GM12878 (cell line): ENCODE measurements at regions not wholly inside any gene's neighbourhood (a gene's known extent, or its start where the extent isn't known, plus 50 kb on each side); places are given as distances from the start of the nearest gene placed in this dataset.

Experiments
- ATAC-seq: fragments of 200-7000 bp; cut with Tn5 transposase; 3 replicates; pipeline ENCODE4 v1.9.1; 2020; ENCODE audit warnings: mild to moderate bottlenecking, moderate library complexity
- BruUV-seq: library from RNA; stranded (reverse); fragments of 400-500 nt; replicated peaks from 2 replicates; lab custom pipeline; 2021; lab: Mats Ljungman, UMichigan
- CTCF ChIA-PET: fragments of 300-600 bp; sonication (Branson Sonifier 250); formaldehyde crosslinking; extraction: SDS; loops from one replicate; lab custom pipeline; 2021; ENCODE audit warnings: inconsistent platforms; lab: Yijun Ruan, JAX
- POLR2A ChIA-PET: fragments of 350-600 bp; formaldehyde crosslinking; extraction: SDS; loops from one replicate; lab custom pipeline; 2021; ENCODE audit warnings: inconsistent platforms; lab: Charles Lee
- RAD21 ChIA-PET: fragments of 300-600 bp; sonication (Branson Sonifier 250); formaldehyde crosslinking; loops from one replicate; lab custom pipeline; 2023; ENCODE audit warnings: antibody characterized with exemption; ENCODE audit not compliant: unreplicated experiment; lab: Charles Lee
- SMC1A ChIA-PET: fragments of 300-600 bp; sonication (Branson Sonifier 250); formaldehyde crosslinking; loops from one replicate; lab custom pipeline; 2023; ENCODE audit not compliant: unreplicated experiment, uncharacterized antibody; lab: Charles Lee
- DNase-seq: peaks from one replicate; pipeline ENCODE4 v3.0.0-alpha.2; 2011; ENCODE audit warnings: low read depth, low spot score
- FAIRE-seq: peaks from 3 replicates; lab custom pipeline; 2011; peaks lifted over from hg19 to GRCh38; lab: Jason Lieb, UNC
- H2AFZ ChIP-seq: 2 replicates; pipeline ENCODE4 v1.6.0; 2011; ENCODE audit warnings: low read depth, low read length, control low read depth; ENCODE audit not compliant: control insufficient read depth
- H3K27ac ChIP-seq: 2 replicates; pipeline ENCODE4 v1.5.1; 2011; ENCODE audit warnings: control low read depth; ENCODE audit not compliant: control insufficient read depth, insufficient read depth
- H3K27me3 ChIP-seq, 2 experiments: replicated peaks in 1 of 2; 2 replicates each; pipeline versions ENCODE4 v1.6.0 to v1.6.1; 2011; ENCODE audit warnings: low read length in 1 of 2; ENCODE audit not compliant: control insufficient read depth in 2 of 2, insufficient read depth in 2 of 2
- H3K36me3 ChIP-seq, 2 experiments: 2 replicates each; pipeline ENCODE4 v1.5.1; 2011; ENCODE audit warnings: low read length in 1 of 2; ENCODE audit not compliant: control insufficient read depth in 2 of 2, insufficient read depth in 2 of 2
- H3K4me1 ChIP-seq: 2 replicates; pipeline ENCODE4 v1.6.1; 2011; ENCODE audit warnings: mild to moderate bottlenecking, low read length, moderate library complexity, mixed read lengths; ENCODE audit not compliant: control insufficient read depth, insufficient read depth
- H3K4me2 ChIP-seq: 2 replicates; pipeline ENCODE4 v1.6.0; 2011; ENCODE audit warnings: control low read depth; ENCODE audit not compliant: control insufficient read depth, insufficient read depth
- H3K4me3 ChIP-seq: fragments of 200-600 bp; sonication (generic); 2 replicates; pipeline ENCODE4 v1.5.1; 2016
- H3K79me2 ChIP-seq: 2 replicates; pipeline ENCODE4 v1.6.0; 2011; ENCODE audit warnings: low read length; ENCODE audit not compliant: control insufficient read depth, insufficient read depth
- H3K9ac ChIP-seq: 2 replicates; pipeline ENCODE4 v1.8.0; 2011; ENCODE audit warnings: low read length, control low read depth, mixed read lengths; ENCODE audit not compliant: control insufficient read depth, insufficient read depth
- H3K9me3 ChIP-seq: replicated peaks from 3 replicates; pipeline ENCODE4 v1.5.1; 2011; ENCODE audit warnings: mild to moderate bottlenecking, low read length; ENCODE audit not compliant: control insufficient read depth, insufficient read depth
- H4K20me1 ChIP-seq: 2 replicates; pipeline ENCODE4 v1.6.0; 2011; ENCODE audit not compliant: control insufficient read depth, insufficient read depth
- BCLAF1 ChIP-seq: fragments of 450-650 bp; IDR thresholded peaks from 2 replicates; pipeline ENCODE4 v1.6.1; 2017; ENCODE audit warnings: antibody characterized with exemption, mild to moderate bottlenecking, moderate library complexity
- BHLHE40 ChIP-seq, 2 experiments: fragments of 450-650 bp in 1 of 2; IDR thresholded peaks; 2 replicates each; pipeline ENCODE4 v1.6.1; 2011 to 2017; ENCODE audit warnings: low read depth in 2 of 2, borderline replicate concordance in 1 of 2, improper control_type of control experiment in 1 of 2, low read length in 1 of 2, mild to moderate bottlenecking in 1 of 2
- CHD2 ChIP-seq: IDR thresholded peaks from 2 replicates; pipeline ENCODE4 v1.6.1; 2011; ENCODE audit warnings: low read depth, low read length, improper control_type of control experiment, borderline replicate concordance
- E2F8 ChIP-seq: fragments of 450-650 bp; IDR thresholded peaks from 2 replicates; pipeline ENCODE4 v1.6.1; 2018; ENCODE audit warnings: mild to moderate bottlenecking, low read depth, moderate library complexity; ENCODE audit not compliant: partially characterized antibody
- EED ChIP-seq: sonication (generic); IDR thresholded peaks from 2 replicates; pipeline ENCODE4 v1.6.1; 2016; ENCODE audit warnings: antibody characterized with exemption, low read depth
- EGR1 ChIP-seq, 2 experiments: IDR thresholded peaks; 1 replicate in 1 of 2; 2 replicates in 1 of 2; pipeline ENCODE4 v1.6.1; 2011 to 2012; ENCODE audit warnings: low read depth in 2 of 2, low read length in 2 of 2, borderline replicate concordance in 1 of 2, mild to moderate bottlenecking in 1 of 2, moderate library complexity in 1 of 2
- ETV6 ChIP-seq, 2 experiments: fragments of 450-650 bp in 1 of 2; IDR thresholded peaks in 1 of 2; conservative IDR thresholded peaks in 1 of 2; 2 replicates each; pipeline ENCODE4 v1.6.1; 2014; ENCODE audit warnings: antibody characterized with exemption in 1 of 2, borderline replicate concordance in 1 of 2, low read depth in 1 of 2, mild to moderate bottlenecking in 1 of 2, moderate library complexity in 1 of 2
- HDAC6 ChIP-seq: fragments of 200-600 bp; sonication (generic); IDR thresholded peaks from one replicate; pipeline ENCODE4 v1.8.0; 2017; ENCODE audit warnings: antibody characterized with exemption; ENCODE audit not compliant: unreplicated experiment
- HSF1 ChIP-seq: fragments of 150-350 bp; IDR thresholded peaks from 2 replicates; pipeline ENCODE4 v1.6.1; 2014; ENCODE audit warnings: mild to moderate bottlenecking, low read depth, low read length
- IKZF1 ChIP-seq: fragments of 450-650 bp; conservative IDR thresholded peaks from 2 replicates; pipeline ENCODE4 v1.6.1; 2017; ENCODE audit warnings: antibody characterized with exemption, mild to moderate bottlenecking
- IRF4 ChIP-seq: IDR thresholded peaks from 2 replicates; pipeline ENCODE4 v1.6.1; 2011; ENCODE audit warnings: low read depth, low read length
- RUNX3 ChIP-seq: IDR thresholded peaks from 2 replicates; pipeline ENCODE4 v1.6.1; 2012; ENCODE audit warnings: low read length, inconsistent platforms
- SIX5 ChIP-seq: IDR thresholded peaks from 2 replicates; pipeline ENCODE4 v1.6.1; 2011; ENCODE audit warnings: mild to moderate bottlenecking, low read depth, low read length, moderate library complexity; ENCODE audit not compliant: severe bottlenecking
- STAT1 ChIP-seq: fragments of 450-650 bp; conservative IDR thresholded peaks from 2 replicates; pipeline ENCODE4 v1.6.1; 2014; ENCODE audit warnings: antibody characterized with exemption, mild to moderate bottlenecking
- TCF3 ChIP-seq: IDR thresholded peaks from 2 replicates; pipeline ENCODE4 v1.6.1; 2012; ENCODE audit warnings: low read depth, mild to moderate bottlenecking, low read length, borderline replicate concordance; ENCODE audit not compliant: insufficient read depth
- ZNF274 ChIP-seq: IDR thresholded peaks from one replicate; pipeline ENCODE4 v1.8.0; 2011; ENCODE audit not compliant: insufficient read length, insufficient read depth
- ZNF622 ChIP-seq: fragments of 450-650 bp; IDR thresholded peaks from 2 replicates; pipeline ENCODE4 v1.6.1; 2017; ENCODE audit warnings: mild to moderate bottlenecking, inconsistent platforms
- WGBS: methylation state at CpG from one replicate; pipeline ENCODE4 v1.1.6; 2016; ENCODE audit warnings: low lambda C conversion rate; ENCODE audit not compliant: insufficient replicate concordance, insufficient coverage; ENCODE audit errors: missing lambda C conversion rate; 5-methylcytosine and 5-hydroxymethylcytosine counted together
- in situ Hi-C: fragments of 300-500 bp; cut with MboI; formaldehyde crosslinking; loops from 9 replicates; pipeline ENCODE4 v1.14.3; 2018; ENCODE audit warnings: mixed read lengths
- intact Hi-C: fragments of 100-400 bp; cut with micrococcal nuclease; formaldehyde crosslinking; loops from one replicate; pipeline ENCODE4 v1.14.2; 2022; ENCODE audit not compliant: unreplicated experiment

GRCh38 chr5:56751572-56752313 is 63.6 kb upstream of the MAP3K1 start:
- Histone ChIP-seq H3K4me3 (no peak overlapping the region), H3K27ac (no peak overlapping the region), H3K27me3 (no peaks in the 10 kb centered on the region), H3K79me2 (no peaks in the 10 kb centered on the region), H3K9me3 (no peaks in the 10 kb centered on the region; the same call in 2 of the 3 replicates), H2AFZ (no peak overlapping the region), H3K4me2 (no peak overlapping the region), H3K4me1 (no peaks in the 10 kb centered on the region), H3K36me3 (no peaks in the 10 kb centered on the region), H3K9ac (no peak overlapping the region), H4K20me1 (no peaks in the 10 kb centered on the region)
- WGBS: 47% methylated on average over 2 of the region's 2 CpGs
- intact Hi-C loops (no loop called here), in situ Hi-C loops (no loop called here)
- ChIA-PET CTCF (interaction anchor here (1.5 kb wide), 1 partner anchor 10 kb away, joined by 3 read pairs; no protein-coding TSS in a partner anchor), SMC1A (interaction anchor here (1.2 kb wide), 1 partner anchor 32 kb away, joined by 3 read pairs; no protein-coding TSS in a partner anchor), RAD21 (no interaction called here), POLR2A (no interaction called here)
- DNase-seq (no peak), ATAC-seq (no peak), FAIRE-seq (no peak)
- no TSS peak for BruUV-seq
- TF ChIP-seq BCLAF1: no peak
- no peak for TF ChIP-seq ETV6 (conservative IDR thresholded peaks at IDR 0.05 in 1 of 2, IDR thresholded peaks at IDR 0.05 in 1 of 2; ENCODE audit: borderline replicate concordance in 1 of 2, low read depth in 1 of 2)
- no peak for TF ChIP-seq IKZF1
- TF ChIP-seq RUNX3: no peak
- no peak for TF ChIP-seq CHD2
- TF ChIP-seq EED: no peak
- no peak for TF ChIP-seq BHLHE40 (IDR thresholded peaks at IDR 0.05; ENCODE audit: borderline replicate concordance in 1 of 2, low read depth in 2 of 2, low read length in 1 of 2)
- TF ChIP-seq STAT1: no peak
- TF ChIP-seq HDAC6: no peak
- TF ChIP-seq TCF3: no peak
- TF ChIP-seq SIX5: no peak
- TF ChIP-seq EGR1 (IDR thresholded peaks at IDR 0.05; ENCODE audit: borderline replicate concordance in 1 of 2, low read depth in 2 of 2, low read length in 2 of 2): no peak
- TF ChIP-seq E2F8: no peak
- no peak for TF ChIP-seq ZNF274
- no peak for TF ChIP-seq IRF4
- no peak for TF ChIP-seq ZNF622
- TF ChIP-seq HSF1: no peak
